HCT116 (cell line): ENCODE measurements at regions not wholly inside any gene's neighbourhood (a gene's known extent, or its start where the extent isn't known, plus 50 kb on each side); places are given as distances from the start of the nearest gene placed in this dataset.

ENCODE experiments used
- ATAC-seq: fragments of 200-7000 bp; cut with Tn5 transposase; 2 replicates; pipeline ENCODE4 v1.9.1; 2020; ENCODE audit warnings: mild to moderate bottlenecking, moderate library complexity
- BruUV-seq: library from RNA; stranded (reverse); fragments of 400-500 nt; replicated peaks from 2 replicates; lab custom pipeline; 2021; lab: Mats Ljungman, UMichigan
- CTCF ChIA-PET: fragments of 300-600 bp; sonication (Branson Sonifier 250); formaldehyde crosslinking; loops from one replicate; lab custom pipeline; 2021; ENCODE audit warnings: antibody characterized with exemption; lab: Charles Lee
- POLR2A ChIA-PET: fragments of 300-600, 350-600 bp; sonication (Branson Sonifier 250); formaldehyde crosslinking; loops from one replicate; lab custom pipeline; 2021; ENCODE audit warnings: antibody characterized with exemption; lab: Charles Lee
- RAD21 ChIA-PET, 2 experiments: fragments of 300-600 bp; sonication (Branson Sonifier 250); formaldehyde crosslinking; loops; one replicate each; lab custom pipeline; 2023; ENCODE audit warnings: low total read pairs in 2 of 2; ENCODE audit not compliant: uncharacterized antibody in 2 of 2, unreplicated experiment in 2 of 2, low non-redundant PET in 1 of 2; lab: Charles Lee
- DNase-seq: peaks from one replicate; pipeline ENCODE4 v3.0.0-alpha.2; 2010; ENCODE audit warnings: low read depth, low spot score
- H2AFZ ChIP-seq: fragments of 200-600 bp; shearing (Covaris generic), sonication (generic); 2 replicates; pipeline ENCODE4 v1.6.1; 2017; ENCODE audit warnings: low read depth, mixed run types, mixed read lengths, antibody characterized with exemption, low read length; ENCODE audit not compliant: poor library complexity, severe bottlenecking
- H3K27ac ChIP-seq: 2 replicates; pipeline ENCODE4 v1.5.1; 2012; ENCODE audit warnings: low read depth, low read length
- H3K27me3 ChIP-seq: fragments of 200-600 bp; sonication (generic); 2 replicates; pipeline ENCODE4 v1.6.1; 2016; ENCODE audit warnings: mixed run types, low read length, mixed read lengths; ENCODE audit not compliant: insufficient read depth
- H3K36me3 ChIP-seq, 2 experiments: fragments of 200-500 bp in 1 of 2; fragments of 200-600 bp in 1 of 2; sonication (Bioruptor generic) in 1 of 2; sonication (generic) in 1 of 2; 2 replicates each; pipeline versions ENCODE4 v1.5.1 to v1.6.1; 2014 to 2016; ENCODE audit warnings: low read length in 2 of 2, inconsistent platforms in 1 of 2, mixed read lengths in 1 of 2, mixed run types in 1 of 2; ENCODE audit not compliant: insufficient read depth in 2 of 2, control insufficient read depth in 1 of 2
- H3K4me1 ChIP-seq, 2 experiments: fragments of 200-600 bp in 1 of 2; sonication (generic) in 1 of 2; 2 replicates each; pipeline versions ENCODE4 v1.5.1 to v1.6.1; 2012 to 2017; ENCODE audit warnings: low read length in 2 of 2, inconsistent platforms in 1 of 2, mild to moderate bottlenecking in 1 of 2, mixed read lengths in 1 of 2, mixed run types in 1 of 2, moderate library complexity in 1 of 2; ENCODE audit not compliant: insufficient read depth in 2 of 2, control insufficient read depth in 1 of 2
- H3K4me2 ChIP-seq: fragments of 200-600 bp; sonication (generic); 2 replicates; pipeline ENCODE4 v1.6.1; 2017; ENCODE audit warnings: mixed run types, low read length, mixed read lengths
- H3K4me3 ChIP-seq, 2 experiments: fragments of 200-600 bp in 1 of 2; sonication (generic) in 1 of 2; replicated peaks in 1 of 2; 2 replicates each; pipeline ENCODE4 v1.5.1; 2011 to 2016; ENCODE audit warnings: low read length in 2 of 2, control low read depth in 1 of 2, low read depth in 1 of 2, mild to moderate bottlenecking in 1 of 2, mixed read lengths in 1 of 2, mixed run types in 1 of 2
- H3K79me2 ChIP-seq: fragments of 200-600 bp; sonication (generic); 2 replicates; pipeline ENCODE4 v1.6.1; 2017; ENCODE audit warnings: mild to moderate bottlenecking, mixed run types, low read length, moderate library complexity, mixed read lengths; ENCODE audit not compliant: insufficient read depth
- H3K9ac ChIP-seq: fragments of 200-600 bp; sonication (generic); 2 replicates; pipeline ENCODE4 v1.6.1; 2016; ENCODE audit warnings: low read length, mixed read lengths
- H3K9me2 ChIP-seq: fragments of 200-600 bp; sonication (generic), shearing (Covaris generic); 2 replicates; pipeline ENCODE4 v1.6.1; 2017; ENCODE audit warnings: mixed run types, mild to moderate bottlenecking, moderate library complexity; ENCODE audit not compliant: insufficient read depth
- H3K9me3 ChIP-seq, 2 experiments: fragments of 200-500 bp in 1 of 2; fragments of 200-600 bp in 1 of 2; sonication (Bioruptor generic) in 1 of 2; sonication (generic) in 1 of 2; 2 replicates each; pipeline ENCODE4 v1.6.1; 2014 to 2017; ENCODE audit warnings: low read length in 2 of 2, mixed read lengths in 2 of 2, inconsistent platforms in 1 of 2, low read depth in 1 of 2, mild to moderate bottlenecking in 1 of 2, mixed run types in 1 of 2, moderate library complexity in 1 of 2; ENCODE audit not compliant: control insufficient read depth in 1 of 2, insufficient read depth in 1 of 2
- H4K20me1 ChIP-seq: fragments of 200-600 bp; sonication (generic), shearing (Covaris generic); 2 replicates; pipeline ENCODE4 v1.6.1; 2017; ENCODE audit warnings: mixed run types, mild to moderate bottlenecking, moderate library complexity; ENCODE audit not compliant: insufficient read depth
- CBX3 ChIP-seq: IDR thresholded peaks from 2 replicates; pipeline ENCODE4 v1.6.1; 2012; ENCODE audit warnings: low read depth
- EGR1 ChIP-seq: IDR thresholded peaks from 2 replicates; pipeline ENCODE4 v1.6.1; 2012; ENCODE audit warnings: low read depth
- EZH2 ChIP-seq: fragments of 200-600 bp; sonication (generic); IDR thresholded peaks from 2 replicates; pipeline ENCODE4 v1.6.1; 2017; ENCODE audit warnings: antibody characterized with exemption, mixed run types
- FOSL1 ChIP-seq: IDR thresholded peaks from 2 replicates; pipeline ENCODE4 v1.6.1; 2012; ENCODE audit warnings: low read depth
- POLR2AphosphoS5 ChIP-seq: IDR thresholded peaks from 2 replicates; pipeline ENCODE4 v1.6.1; 2011; ENCODE audit warnings: mild to moderate bottlenecking, low read depth, low read length, moderate library complexity
- RAD21 ChIP-seq: IDR thresholded peaks from 2 replicates; pipeline ENCODE4 v1.6.1; 2012; ENCODE audit warnings: low read depth, mild to moderate bottlenecking
- SIN3A ChIP-seq: IDR thresholded peaks from 2 replicates; pipeline ENCODE4 v1.6.1; 2012; ENCODE audit warnings: low read depth
- TCF7L2 ChIP-seq: IDR thresholded peaks from 2 replicates; pipeline ENCODE4 v1.7.0; 2011; ENCODE audit warnings: borderline replicate concordance, inconsistent platforms; ENCODE audit not compliant: insufficient read depth, insufficient read length; ENCODE audit errors: extremely low read depth
- ZFX ChIP-seq: fragments of 450-650 bp; IDR thresholded peaks from 2 replicates; pipeline ENCODE4 v1.6.1; 2017
- ZNF274 ChIP-seq: fragments of 200-500 bp; sonication (Bioruptor generic); IDR thresholded peaks from 2 replicates; pipeline ENCODE4 v1.6.1; 2014; ENCODE audit warnings: mild to moderate bottlenecking, low read depth, low read length, inconsistent platforms
- intact Hi-C: fragments of 100-400 bp; cut with micrococcal nuclease; formaldehyde crosslinking; loops from 2 replicates; pipeline ENCODE4 v1.10.0; 2022
- TF ChIP-seq, protein P1 (sequence below): IDR thresholded peaks from 2 replicates; pipeline ENCODE4 v1.6.1; 2012
- TF ChIP-seq, protein P2 (sequence below): IDR thresholded peaks from 2 replicates; pipeline ENCODE4 v1.6.1; 2011; ENCODE audit warnings: mild to moderate bottlenecking, low read length, moderate library complexity; ENCODE audit not compliant: insufficient replicate concordance; ENCODE audit errors: extremely low read depth
- TF ChIP-seq, protein P3 (sequence below): IDR thresholded peaks from 2 replicates; pipeline ENCODE4 v1.6.1; 2012; ENCODE audit warnings: low read depth
- TF ChIP-seq, protein P4 (sequence below): IDR thresholded peaks from 2 replicates; pipeline ENCODE4 v1.6.1; 2012
- TF ChIP-seq, protein P5 (sequence below), 3 experiments: fragments of 200-600 bp in 1 of 3; sonication (generic) in 1 of 3; IDR thresholded peaks in 2 of 3; conservative IDR thresholded peaks in 1 of 3; 2 replicates each; pipeline ENCODE4 v1.5.1; 2012 to 2017; ENCODE audit warnings: low read depth in 2 of 3, low read length in 2 of 3, antibody characterized with exemption in 1 of 3, borderline replicate concordance in 1 of 3, control low read depth in 1 of 3, mild to moderate bottlenecking in 1 of 3, mixed read lengths in 1 of 3, mixed run types in 1 of 3, moderate library complexity in 1 of 3; ENCODE audit not compliant: insufficient read depth in 1 of 3

DNA sequence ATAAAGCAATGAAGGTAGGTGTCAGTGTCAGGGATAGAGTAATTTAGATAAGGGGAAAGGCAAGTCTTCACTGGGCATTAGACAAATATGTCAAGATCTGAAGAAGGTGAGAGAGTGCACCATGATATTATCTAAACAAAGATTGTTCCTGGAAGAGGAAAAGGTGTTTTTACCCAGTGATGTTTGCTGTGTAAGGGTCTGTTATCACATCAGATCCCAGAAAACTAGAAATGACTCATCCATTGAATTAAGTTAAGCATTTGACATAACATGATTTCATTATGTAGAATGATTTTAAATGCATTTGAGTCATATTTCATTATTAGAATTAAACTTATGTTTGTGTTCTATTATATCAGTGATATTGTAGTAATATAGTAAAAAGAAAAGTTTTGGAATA is 1279.5 kb upstream of the CITED2 start:
- RAD21 ChIA-PET, result no interaction called here
- no TSS peak for BruUV-seq
- ATAC-seq, result no peak
- no peak overlapping the region for H3K4me3 ChIP-seq
- TF ChIP-seq EZH2, result no peak
- TF ChIP-seq, protein P1, sequence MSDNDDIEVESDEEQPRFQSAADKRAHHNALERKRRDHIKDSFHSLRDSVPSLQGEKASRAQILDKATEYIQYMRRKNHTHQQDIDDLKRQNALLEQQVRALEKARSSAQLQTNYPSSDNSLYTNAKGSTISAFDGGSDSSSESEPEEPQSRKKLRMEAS, result no peak
- no peak for TF ChIP-seq RAD21
- no peak for TF ChIP-seq CBX3
- TF ChIP-seq ZFX, result no peak
- TF ChIP-seq, protein P2, sequence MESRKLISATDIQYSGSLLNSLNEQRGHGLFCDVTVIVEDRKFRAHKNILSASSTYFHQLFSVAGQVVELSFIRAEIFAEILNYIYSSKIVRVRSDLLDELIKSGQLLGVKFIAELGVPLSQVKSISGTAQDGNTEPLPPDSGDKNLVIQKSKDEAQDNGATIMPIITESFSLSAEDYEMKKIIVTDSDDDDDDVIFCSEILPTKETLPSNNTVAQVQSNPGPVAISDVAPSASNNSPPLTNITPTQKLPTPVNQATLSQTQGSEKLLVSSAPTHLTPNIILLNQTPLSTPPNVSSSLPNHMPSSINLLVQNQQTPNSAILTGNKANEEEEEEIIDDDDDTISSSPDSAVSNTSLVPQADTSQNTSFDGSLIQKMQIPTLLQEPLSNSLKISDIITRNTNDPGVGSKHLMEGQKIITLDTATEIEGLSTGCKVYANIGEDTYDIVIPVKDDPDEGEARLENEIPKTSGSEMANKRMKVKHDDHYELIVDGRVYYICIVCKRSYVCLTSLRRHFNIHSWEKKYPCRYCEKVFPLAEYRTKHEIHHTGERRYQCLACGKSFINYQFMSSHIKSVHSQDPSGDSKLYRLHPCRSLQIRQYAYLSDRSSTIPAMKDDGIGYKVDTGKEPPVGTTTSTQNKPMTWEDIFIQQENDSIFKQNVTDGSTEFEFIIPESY, result no peak
- no peak for TF ChIP-seq TCF7L2
- TF ChIP-seq FOSL1, result no peak
- no peak for TF ChIP-seq EGR1
- no peak for TF ChIP-seq POLR2AphosphoS5
- TF ChIP-seq, protein P3, sequence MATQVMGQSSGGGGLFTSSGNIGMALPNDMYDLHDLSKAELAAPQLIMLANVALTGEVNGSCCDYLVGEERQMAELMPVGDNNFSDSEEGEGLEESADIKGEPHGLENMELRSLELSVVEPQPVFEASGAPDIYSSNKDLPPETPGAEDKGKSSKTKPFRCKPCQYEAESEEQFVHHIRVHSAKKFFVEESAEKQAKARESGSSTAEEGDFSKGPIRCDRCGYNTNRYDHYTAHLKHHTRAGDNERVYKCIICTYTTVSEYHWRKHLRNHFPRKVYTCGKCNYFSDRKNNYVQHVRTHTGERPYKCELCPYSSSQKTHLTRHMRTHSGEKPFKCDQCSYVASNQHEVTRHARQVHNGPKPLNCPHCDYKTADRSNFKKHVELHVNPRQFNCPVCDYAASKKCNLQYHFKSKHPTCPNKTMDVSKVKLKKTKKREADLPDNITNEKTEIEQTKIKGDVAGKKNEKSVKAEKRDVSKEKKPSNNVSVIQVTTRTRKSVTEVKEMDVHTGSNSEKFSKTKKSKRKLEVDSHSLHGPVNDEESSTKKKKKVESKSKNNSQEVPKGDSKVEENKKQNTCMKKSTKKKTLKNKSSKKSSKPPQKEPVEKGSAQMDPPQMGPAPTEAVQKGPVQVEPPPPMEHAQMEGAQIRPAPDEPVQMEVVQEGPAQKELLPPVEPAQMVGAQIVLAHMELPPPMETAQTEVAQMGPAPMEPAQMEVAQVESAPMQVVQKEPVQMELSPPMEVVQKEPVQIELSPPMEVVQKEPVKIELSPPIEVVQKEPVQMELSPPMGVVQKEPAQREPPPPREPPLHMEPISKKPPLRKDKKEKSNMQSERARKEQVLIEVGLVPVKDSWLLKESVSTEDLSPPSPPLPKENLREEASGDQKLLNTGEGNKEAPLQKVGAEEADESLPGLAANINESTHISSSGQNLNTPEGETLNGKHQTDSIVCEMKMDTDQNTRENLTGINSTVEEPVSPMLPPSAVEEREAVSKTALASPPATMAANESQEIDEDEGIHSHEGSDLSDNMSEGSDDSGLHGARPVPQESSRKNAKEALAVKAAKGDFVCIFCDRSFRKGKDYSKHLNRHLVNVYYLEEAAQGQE, result no peak
- TF ChIP-seq, protein P4, sequence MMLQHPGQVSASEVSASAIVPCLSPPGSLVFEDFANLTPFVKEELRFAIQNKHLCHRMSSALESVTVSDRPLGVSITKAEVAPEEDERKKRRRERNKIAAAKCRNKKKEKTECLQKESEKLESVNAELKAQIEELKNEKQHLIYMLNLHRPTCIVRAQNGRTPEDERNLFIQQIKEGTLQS, result no peak
- TF ChIP-seq, protein P5, sequence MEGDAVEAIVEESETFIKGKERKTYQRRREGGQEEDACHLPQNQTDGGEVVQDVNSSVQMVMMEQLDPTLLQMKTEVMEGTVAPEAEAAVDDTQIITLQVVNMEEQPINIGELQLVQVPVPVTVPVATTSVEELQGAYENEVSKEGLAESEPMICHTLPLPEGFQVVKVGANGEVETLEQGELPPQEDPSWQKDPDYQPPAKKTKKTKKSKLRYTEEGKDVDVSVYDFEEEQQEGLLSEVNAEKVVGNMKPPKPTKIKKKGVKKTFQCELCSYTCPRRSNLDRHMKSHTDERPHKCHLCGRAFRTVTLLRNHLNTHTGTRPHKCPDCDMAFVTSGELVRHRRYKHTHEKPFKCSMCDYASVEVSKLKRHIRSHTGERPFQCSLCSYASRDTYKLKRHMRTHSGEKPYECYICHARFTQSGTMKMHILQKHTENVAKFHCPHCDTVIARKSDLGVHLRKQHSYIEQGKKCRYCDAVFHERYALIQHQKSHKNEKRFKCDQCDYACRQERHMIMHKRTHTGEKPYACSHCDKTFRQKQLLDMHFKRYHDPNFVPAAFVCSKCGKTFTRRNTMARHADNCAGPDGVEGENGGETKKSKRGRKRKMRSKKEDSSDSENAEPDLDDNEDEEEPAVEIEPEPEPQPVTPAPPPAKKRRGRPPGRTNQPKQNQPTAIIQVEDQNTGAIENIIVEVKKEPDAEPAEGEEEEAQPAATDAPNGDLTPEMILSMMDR (IDR thresholded peaks at IDR 0.05 in 2 of 3, conservative IDR thresholded peaks at IDR 0.05 in 1 of 3; ENCODE audit: borderline replicate concordance in 1 of 3, insufficient read depth in 1 of 3, low read depth in 2 of 3, low read length in 2 of 3), result no peak
- TF ChIP-seq ZNF274, result no peak
- TF ChIP-seq SIN3A, result no peak
- TF ChIP-seq, all 23 proteins: peak for 0
- Histone ChIP-seq H3K9ac (no peak overlapping the region), H3K36me3 (no peaks in the 10 kb centered on the region), H2AFZ (no peak overlapping the region), H3K27ac (no peak overlapping the region), H3K27me3 (no peaks in the 10 kb centered on the region), H3K79me2 (no peaks in the 10 kb centered on the region), H3K9me2 (no peaks in the 10 kb centered on the region), H3K4me1 (no peaks in the 10 kb centered on the region), H3K4me2 (no peak overlapping the region), H4K20me1 (no peaks in the 10 kb centered on the region), H3K9me3 (no peaks in the 10 kb centered on the region)
- CTCF ChIA-PET, result no interaction called here
- POLR2A ChIA-PET, result no interaction called here
- DNase-seq, result no peak
- intact Hi-C loops, result no loop called here
